Stimulated activated CD8-positive, alpha-beta memory T cell treated with anti-CD3 and anti-CD28 coated beads, Interleukin-15, amount 100 ng/mL, for 4 hours (primary cell): ENCODE measurements at regions not wholly inside any gene's neighbourhood (a gene's known extent, or its start where the extent isn't known, plus 50 kb on each side); places are given as distances from the start of the nearest gene placed in this dataset.

ENCODE experiments used
- DNase-seq, 2 donors: peaks; one replicate each; pipeline ENCODE4 v3.0.0-alpha.2; 2020; ENCODE audit warnings: low read depth in 2 of 2

DNA sequence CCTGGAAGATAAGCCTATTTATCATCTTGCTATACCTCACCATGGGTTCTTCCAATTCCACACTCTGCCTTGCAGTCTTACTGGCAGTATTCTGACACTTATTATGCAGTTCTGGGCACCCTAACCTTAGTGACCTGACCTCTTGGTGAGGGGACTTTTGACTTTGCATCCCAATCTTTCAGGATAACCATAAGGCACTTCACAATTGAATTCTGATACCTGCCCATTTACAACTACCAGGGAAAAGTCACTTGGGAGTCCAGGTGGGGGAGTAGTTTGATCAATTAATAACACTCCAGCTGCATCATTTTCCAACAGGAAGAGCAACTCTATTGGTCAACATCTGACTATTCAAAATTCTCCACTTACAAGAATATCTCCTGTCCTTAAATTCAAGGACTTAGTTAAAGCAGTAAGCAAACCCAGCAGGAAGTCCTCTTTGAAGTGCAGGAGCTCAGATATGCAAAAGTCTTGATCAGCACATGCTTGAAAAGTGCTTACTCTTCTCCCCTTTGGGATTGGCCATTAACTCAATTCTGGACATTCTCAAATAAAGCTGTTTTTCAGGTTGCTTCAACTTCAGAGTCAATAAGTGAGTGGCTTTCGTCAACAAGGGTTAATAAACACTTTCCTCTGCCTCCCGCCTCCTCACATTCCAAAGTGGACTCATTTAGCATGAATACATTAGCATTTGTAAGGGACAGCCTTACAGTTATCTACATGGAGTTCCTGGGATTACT lies 177.4 kb upstream of the NRIP1 start:
- no peak for DNase-seq

- no peak for DNase-seq
Observed at GRCh38 chr21:15242906-15243305, 178.1 kb upstream of the NRIP1 start.

GRCh38 chr21:15243406-15243805 lies 178.6 kb upstream of the NRIP1 start:
- DNase-seq, result no peak

DNA sequence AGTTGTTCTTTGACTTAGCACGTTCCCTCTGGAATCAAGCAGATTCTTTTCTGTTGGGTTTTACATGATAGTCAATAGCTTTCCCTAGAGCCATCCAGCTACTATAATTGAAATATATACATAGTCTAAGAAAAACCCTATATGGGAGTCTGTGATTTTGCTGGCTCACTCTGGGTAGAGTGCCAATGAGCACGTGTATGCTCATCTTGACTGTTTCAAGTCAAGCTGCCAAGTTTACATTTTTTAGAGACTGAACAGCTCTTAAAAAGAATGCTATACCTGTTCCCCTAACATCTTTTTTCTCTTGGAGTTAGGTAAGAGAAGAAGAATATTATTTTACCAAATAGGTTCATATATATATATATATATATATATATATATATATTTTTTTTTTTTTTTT lies 182.8 kb upstream of the NRIP1 start:
- no peak for DNase-seq

DNA sequence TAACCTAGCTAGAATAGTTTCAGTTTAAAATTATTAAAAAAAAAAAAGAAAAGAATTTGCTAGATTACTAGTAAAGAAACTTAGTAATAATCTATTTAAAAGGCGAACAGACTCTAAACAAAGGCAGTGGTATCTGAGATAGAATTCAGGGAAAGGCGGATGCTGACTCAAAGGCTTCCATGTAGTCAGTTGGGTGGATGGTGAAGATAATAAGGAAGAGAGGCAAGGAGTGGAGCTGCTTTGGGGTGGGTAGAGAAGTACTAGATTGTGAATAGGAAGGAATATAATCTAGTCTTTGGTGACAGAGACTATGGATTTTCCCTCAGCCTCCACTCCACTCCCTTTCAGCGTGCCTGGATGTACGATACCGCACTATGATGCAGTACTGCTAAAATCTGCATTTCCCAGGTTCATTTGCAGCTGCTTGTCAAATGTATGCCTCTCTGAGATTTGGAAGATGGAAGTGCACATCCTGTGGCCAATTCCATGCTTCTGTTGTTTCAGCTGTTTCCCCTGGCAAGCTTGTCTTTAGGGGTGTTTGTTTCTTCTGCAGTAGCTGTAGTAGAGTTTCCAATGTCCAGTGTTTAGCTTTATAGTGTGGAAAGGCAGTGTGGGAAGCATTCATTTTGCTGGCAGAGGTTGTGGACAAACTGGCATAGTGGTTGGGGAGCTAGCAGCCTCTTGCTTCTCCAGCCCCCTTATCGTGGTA lies 184.6 kb upstream of the NRIP1 start:
- DNase-seq, result no peak

DNA sequence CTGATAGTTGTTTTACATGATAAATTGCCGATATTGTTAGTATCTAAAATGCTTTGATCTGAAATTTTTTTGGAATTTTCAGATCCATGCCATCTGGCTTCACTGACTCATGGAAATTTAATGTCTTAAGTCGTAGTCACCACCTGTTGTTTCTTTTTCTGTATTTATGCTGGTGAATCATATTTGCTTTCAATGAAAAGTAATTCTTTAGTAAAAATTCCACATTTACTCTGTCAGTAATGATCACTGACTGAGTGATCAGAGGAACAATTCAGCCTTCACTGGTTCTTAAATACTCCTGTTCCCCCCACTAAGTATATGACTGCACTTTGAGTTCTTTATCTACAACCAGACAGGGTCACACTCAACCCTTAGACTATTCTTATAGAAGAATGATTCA lies 185.6 kb upstream of the NRIP1 start:
- DNase-seq, result no peak

DNA sequence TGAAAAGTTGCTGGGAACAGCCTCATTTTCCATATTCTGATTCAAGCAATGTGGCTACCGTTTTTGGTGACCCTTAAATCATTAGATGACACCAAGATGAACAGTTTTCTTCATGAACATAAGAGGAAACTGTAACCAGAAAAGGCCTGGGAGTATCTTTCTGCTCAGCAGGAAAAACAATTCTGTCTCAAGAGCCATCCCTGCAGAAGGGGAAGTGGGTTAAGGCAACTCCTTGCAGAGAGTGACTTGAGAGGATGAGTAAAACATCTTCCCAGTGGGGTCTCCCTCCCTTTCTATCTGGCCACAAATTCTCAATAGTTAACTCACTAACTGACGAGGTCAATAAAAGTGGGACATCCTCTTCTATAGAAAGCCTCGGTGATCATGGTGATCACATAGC lies 187.6 kb upstream of the NRIP1 start:
- no peak for DNase-seq

GRCh38 chr21:15254111-15254510 lies 189.3 kb upstream of the NRIP1 start:
- DNase-seq, result no peak

- DNase-seq, result no peak
Observed at GRCh38 chr21:15255261-15255660, 190.5 kb upstream of the NRIP1 start.

DNA sequence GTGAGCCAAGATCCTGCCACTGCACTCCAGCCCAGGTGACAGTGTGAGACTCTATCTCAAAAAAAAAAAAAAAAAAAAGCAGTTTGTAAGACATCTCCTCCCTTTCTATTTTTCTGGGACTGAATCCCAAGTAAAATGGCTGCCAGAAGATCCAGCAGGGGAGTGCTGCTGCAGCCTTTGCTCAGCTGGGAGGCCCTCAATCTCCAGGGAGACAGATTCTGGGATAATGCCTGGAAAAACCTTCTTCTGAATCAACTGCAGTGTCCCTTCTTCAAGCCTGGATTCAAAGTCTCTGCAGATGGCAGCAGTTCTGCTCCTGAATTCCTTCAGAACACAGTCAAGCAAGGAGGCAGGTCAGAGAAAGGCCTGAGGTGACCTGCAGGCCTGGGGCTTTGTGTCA lies 191.0 kb upstream of the NRIP1 start:
- DNase-seq, result no peak

GRCh38 chr21:15256996-15257395 lies 192.2 kb upstream of the NRIP1 start:
- DNase-seq, result no peak

- no peak for DNase-seq
Observed at GRCh38 chr21:15257646-15258045, 192.8 kb upstream of the NRIP1 start.

GRCh38 chr21:15259824-15260223 lies 195.0 kb upstream of the NRIP1 start:
- no peak for DNase-seq

GRCh38 chr21:15260604-15261003 lies 195.8 kb upstream of the NRIP1 start:
- DNase-seq, result no peak

- no peak for DNase-seq
Observed at GRCh38 chr21:15264084-15264665, 199.4 kb upstream of the NRIP1 start.

GRCh38 chr21:15272171-15272570 lies 207.4 kb upstream of the NRIP1 start:
- DNase-seq, result no peak

- DNase-seq, result no peak
Observed at GRCh38 chr21:15272591-15272990, 207.8 kb upstream of the NRIP1 start.

DNA sequence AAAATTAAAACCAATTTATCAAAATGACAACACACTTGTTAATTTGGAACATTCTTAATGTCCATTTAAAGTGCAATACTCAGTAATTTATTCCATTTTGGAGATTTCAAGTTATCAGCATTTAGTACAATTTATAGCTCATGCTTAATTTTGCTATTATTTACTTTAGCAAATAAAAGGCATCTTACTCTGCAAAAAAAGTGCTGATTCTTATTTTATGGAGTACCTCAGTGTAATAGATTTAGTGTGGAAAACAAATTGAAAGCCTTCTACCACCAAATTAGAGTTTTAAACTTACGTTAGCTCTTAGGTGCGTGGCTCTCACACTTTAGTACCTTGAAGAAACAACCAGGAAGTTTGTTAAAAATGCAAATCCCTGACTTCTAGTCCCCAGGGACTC lies 208.4 kb upstream of the NRIP1 start:
- DNase-seq, result no peak

DNA sequence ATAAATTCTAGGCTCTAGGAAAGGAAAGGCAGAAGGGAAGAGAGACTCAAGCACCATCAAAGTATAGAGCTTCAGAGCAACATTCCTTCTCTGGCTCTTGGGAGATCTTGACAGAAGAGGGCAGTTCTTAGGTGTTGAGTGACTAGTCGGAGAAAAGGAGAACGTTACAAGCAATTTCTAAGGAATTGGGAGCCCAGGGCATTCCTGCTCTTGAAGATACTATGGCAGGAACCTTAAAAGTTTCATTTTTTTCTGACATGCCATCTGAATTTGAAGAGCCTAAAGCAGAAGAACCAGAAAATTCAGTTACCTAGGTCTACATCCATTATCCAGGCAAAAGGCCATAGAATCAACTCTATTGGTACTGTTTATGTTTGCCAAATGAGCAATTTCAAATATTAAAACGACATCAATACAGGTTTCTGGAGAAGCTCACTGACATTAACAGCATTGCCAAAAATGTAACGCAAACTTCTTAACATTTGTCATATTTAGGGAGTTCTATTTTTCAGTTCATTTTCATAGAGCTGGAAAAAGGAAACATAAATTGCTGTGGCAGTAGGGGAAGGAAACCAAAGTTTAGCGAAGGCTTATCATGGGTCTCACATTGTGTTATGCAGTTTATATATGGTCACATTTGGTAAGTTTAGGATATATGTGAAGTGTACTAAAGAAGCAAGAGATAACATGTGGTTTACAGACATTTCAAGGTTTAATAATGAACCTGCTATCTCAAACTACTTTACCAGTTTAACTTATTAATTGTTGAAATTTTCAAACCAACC lies 210.1 kb upstream of the NRIP1 start:
- no peak for DNase-seq

GRCh38 chr21:15275615-15276235 lies 210.9 kb upstream of the NRIP1 start:
- DNase-seq, result no peak

DNA sequence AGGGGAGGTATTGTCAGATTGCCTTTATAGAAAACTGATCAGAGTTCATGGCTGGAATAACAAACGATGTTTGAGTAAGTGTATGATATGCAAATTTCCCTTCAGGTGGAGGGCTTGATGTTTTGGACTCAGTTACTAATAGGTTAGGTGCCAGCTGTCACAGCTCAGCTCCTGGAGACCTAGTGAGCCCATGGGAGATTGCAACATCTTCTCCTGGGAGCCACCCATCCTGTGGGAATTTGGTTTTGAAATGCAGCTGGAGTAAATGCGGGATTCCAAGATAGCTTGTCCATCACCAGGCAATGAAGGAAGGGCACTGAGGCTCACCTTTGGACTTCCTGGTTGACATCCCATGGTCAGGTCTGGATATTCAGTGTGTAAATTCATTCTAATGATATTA lies 211.4 kb upstream of the NRIP1 start:
- no peak for DNase-seq

- no peak for DNase-seq
Observed at GRCh38 chr21:15277466-15277865, 212.7 kb upstream of the NRIP1 start.
